Spleen (tissue), 11 donors: ENCODE measurements at regions not wholly inside any gene's neighbourhood (a gene's known extent, or its start where the extent isn't known, plus 50 kb on each side); places are given as distances from the start of the nearest gene placed in this dataset.

ENCODE experiments used
- DNase-seq: peaks from one replicate; pipeline ENCODE4 v3.0.0-alpha.2; 2020
- H3K27ac ChIP-seq, 8 donors: fragments of 200-600 bp; sonication (generic) in 7 of 8; 1 replicate in 4 of 8; 2 replicates in 4 of 8; pipeline versions ENCODE4 v1.5.0 to v1.8.0; 2016 to 2021; ENCODE audit warnings: inconsistent platforms in 4 of 8, mild to moderate bottlenecking in 4 of 8, moderate library complexity in 1 of 8
- H3K27me3 ChIP-seq, 7 donors: fragments of 200-600 bp; sonication (generic) in 6 of 7; replicated peaks in 1 of 7; 1 replicate in 4 of 7; 2 replicates in 3 of 7; pipeline versions ENCODE4 v1.5.0 to v1.8.0; 2016 to 2021; ENCODE audit warnings: inconsistent platforms in 3 of 7, mild to moderate bottlenecking in 1 of 7
- H3K36me3 ChIP-seq, 6 donors: fragments of 200-600 bp; sonication (generic) in 5 of 6; 1 replicate in 4 of 6; 2 replicates in 2 of 6; pipeline versions ENCODE4 v1.5.0 to v1.8.0; 2016 to 2021; ENCODE audit warnings: inconsistent platforms in 2 of 6
- H3K4me1 ChIP-seq, 6 donors: fragments of 200-600 bp; sonication (generic) in 5 of 6; 1 replicate in 3 of 6; 2 replicates in 3 of 6; pipeline versions ENCODE4 v1.5.0 to v1.8.0; 2016 to 2021; ENCODE audit warnings: inconsistent platforms in 3 of 6
- H3K4me3 ChIP-seq, 8 donors: fragments of 200-600 bp; sonication (generic) in 7 of 8; 1 replicate in 4 of 8; 2 replicates in 4 of 8; pipeline versions ENCODE4 v1.5.0 to v1.8.0; 2016 to 2021; ENCODE audit warnings: inconsistent platforms in 4 of 8, mild to moderate bottlenecking in 4 of 8, moderate library complexity in 2 of 8
- H3K9me3 ChIP-seq, 8 donors: fragments of 200-600 bp; sonication (generic) in 7 of 8; 1 replicate in 4 of 8; 2 replicates in 4 of 8; pipeline versions ENCODE4 v1.5.0 to v1.8.0; 2016 to 2021; ENCODE audit warnings: inconsistent platforms in 4 of 8
- CTCF ChIP-seq, 11 experiments: fragments of 200-600 bp in 7 of 11; fragments of 450-650 bp in 4 of 11; sonication (generic) in 4 of 11; IDR thresholded peaks in 8 of 11; conservative IDR thresholded peaks in 3 of 11; 1 replicate in 7 of 11; 2 replicates in 4 of 11; pipeline versions ENCODE4 v1.4.0 to v1.8.0; 2016 to 2021; ENCODE audit warnings: antibody characterized with exemption in 11 of 11, inconsistent platforms in 4 of 11, mild to moderate bottlenecking in 1 of 11
- POLR2A ChIP-seq, 3 donors: fragments of 450-650 bp; IDR thresholded peaks; one replicate each; pipeline ENCODE4 v1.5.1; 2017; ENCODE audit warnings: antibody characterized with exemption in 3 of 3, mild to moderate bottlenecking in 1 of 3
- POLR2AphosphoS5 ChIP-seq, 3 donors: sonication (generic); formaldehyde crosslinking; IDR thresholded peaks; one replicate each; pipeline ENCODE4 v1.5.1; 2017; ENCODE audit warnings: antibody characterized with exemption in 3 of 3
- WGBS, 5 donors: extraction: QIAGEN DNeasy Blood & Tissue Kit in 3 of 5; methylation state at CpG; one replicate each; pipeline versions ENCODE4 v1.1.5 to v1.1.7; 2013 to 2018; 5-methylcytosine and 5-hydroxymethylcytosine counted together
- intact Hi-C: fragments of 100-400 bp; cut with DNase I; formaldehyde crosslinking; loops from one replicate; pipeline ENCODE4 v1.15.0; 2023; ENCODE audit warnings: low total_unique reads
- donor health status: healthy with polysubstance abuse.
- donor health status: DM: no; HTN: no; CAD: no; lungs with moderate emphysema.
- donor health status: DM: no; HTN: no; CAD: no.
- donor health status: Bipolar disorder and iron deficiency.
- donor health status: healthy.
- donor health status: DM: no; HTN: no; CAD: no.
- donor health status: DM: yes; HTN: yes; CAD: no.

DNA sequence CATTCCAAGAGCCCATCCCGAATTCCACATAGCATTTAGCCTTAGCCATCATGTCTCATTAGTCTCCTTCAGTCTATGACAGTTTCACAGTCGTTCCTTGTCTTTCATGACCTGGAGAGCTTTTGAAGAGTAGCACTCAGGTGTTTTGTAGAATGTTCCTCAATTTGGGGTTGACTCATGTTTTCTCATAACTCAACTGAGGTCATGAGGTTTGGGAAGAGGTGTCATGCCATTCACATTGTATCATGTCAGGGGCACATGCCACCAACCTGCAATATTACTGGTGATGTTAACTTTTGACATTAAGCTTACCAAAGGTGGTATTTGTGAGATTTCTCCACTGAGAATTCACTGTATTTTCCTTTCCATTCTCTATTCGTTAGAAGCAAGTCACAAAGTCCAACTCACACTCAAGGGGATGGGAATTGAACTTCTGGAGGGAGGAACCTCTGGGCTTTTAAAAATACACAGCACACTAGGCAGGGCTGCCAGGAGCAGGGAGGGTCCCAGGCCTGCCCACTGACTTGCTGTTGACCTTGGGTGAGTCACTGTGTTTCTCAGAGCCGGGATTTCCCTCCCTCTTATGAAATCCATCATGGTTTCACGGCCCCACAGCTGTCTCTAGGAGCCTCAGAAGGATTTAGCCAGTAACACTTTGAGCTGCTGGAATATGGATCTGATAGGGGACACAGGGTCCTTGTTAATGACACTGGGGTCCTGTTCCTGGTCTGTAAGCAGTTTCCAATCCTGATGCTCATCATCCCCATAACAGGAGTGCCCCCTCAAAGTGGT lies 74.4 kb upstream of the TCF7L2 start:
- WGBS, 5 donors: 48 to 78% (median 62%) methylated on average over 5 of the region's 5 CpGs
- H3K4me3 ChIP-seq: no peak overlapping the region
- TF ChIP-seq CTCF (IDR thresholded peaks at IDR 0.05 in 8 of 11, conservative IDR thresholded peaks at IDR 0.05 in 3 of 11) (no peak), POLR2AphosphoS5 (IDR thresholded peaks at IDR 0.05) (no peak), POLR2A (IDR thresholded peaks at IDR 0.05) (no peak)
- no peak overlapping the region for H3K27ac ChIP-seq
- H3K27me3 ChIP-seq: no peaks in the 10 kb centered on the region
- peaks cover 0 to 23% (median 14%) of the 10 kb centered on the region in 8 donors for H3K9me3 ChIP-seq
- no peaks in the 10 kb centered on the region for H3K36me3 ChIP-seq
- DNase-seq: no peak
- intact Hi-C loops: no loop called here
- H3K4me1 ChIP-seq: peaks cover 0 to 8% (median 0%) of the 10 kb centered on the region in 6 donors

GRCh38 chr10:112880633-112881530 lies 69.2 kb upstream of the TCF7L2 start:
- intact Hi-C loops: no loop called here
- Histone ChIP-seq H3K9me3 (peaks cover 0 to 8% (median 0%) of the 10 kb centered on the region in 8 donors), H3K27me3 (no peaks in the 10 kb centered on the region), H3K4me3 (no peak overlapping the region), H3K4me1 (peaks cover 0 to 6% (median 0%) of the 10 kb centered on the region in 6 donors), H3K27ac (no peak overlapping the region), H3K36me3 (no peaks in the 10 kb centered on the region)
- 80 to 91% (median 85%) methylated on average over 5 of the region's 5 CpGs for WGBS, 5 donors
- no peak for DNase-seq
- no peak for TF ChIP-seq POLR2A (IDR thresholded peaks at IDR 0.05)
- TF ChIP-seq POLR2AphosphoS5 (IDR thresholded peaks at IDR 0.05): no peak
- TF ChIP-seq CTCF (IDR thresholded peaks at IDR 0.05 in 8 of 11, conservative IDR thresholded peaks at IDR 0.05 in 3 of 11): no peak

DNA sequence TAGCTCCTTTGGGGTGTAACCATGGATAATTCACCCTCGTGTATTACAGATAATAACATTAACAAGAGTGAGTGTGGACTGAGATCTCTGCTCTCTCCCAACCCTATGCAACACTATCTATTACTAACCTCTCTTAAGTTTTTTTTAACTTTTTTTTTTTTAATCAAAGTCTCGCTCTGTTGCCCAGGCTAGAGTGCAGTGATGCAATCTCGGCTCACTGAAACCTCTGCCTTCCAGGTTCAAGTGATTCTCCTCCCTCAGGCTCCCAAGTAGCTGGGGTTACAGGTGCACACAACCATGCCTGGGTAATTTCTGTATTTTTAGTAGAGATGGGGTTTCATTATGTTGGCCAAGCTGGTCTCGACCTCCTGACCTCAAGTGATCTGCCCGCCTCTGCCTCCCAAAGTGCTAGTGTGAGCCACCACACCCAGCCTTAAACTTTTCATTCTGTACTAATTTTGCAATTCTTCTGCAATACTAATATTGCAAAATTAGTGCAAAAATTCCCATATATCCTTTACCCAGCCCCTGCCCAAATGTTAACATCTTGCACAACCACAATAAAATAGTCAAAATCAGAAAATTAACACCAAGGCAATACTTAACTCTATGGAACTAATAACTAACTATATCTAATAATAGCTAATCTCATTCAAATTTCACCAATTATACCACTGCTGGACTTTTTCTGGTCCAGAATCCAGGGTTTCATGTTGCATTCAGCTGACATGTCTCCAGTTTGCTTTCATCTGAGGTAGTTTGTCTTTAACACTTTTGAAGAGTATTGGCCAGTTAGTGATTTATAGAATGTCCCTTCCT lies 66.5 kb upstream of the TCF7L2 start:
- TF ChIP-seq CTCF (IDR thresholded peaks at IDR 0.05 in 8 of 11, conservative IDR thresholded peaks at IDR 0.05 in 3 of 11) (no peak), POLR2AphosphoS5 (IDR thresholded peaks at IDR 0.05) (no peak), POLR2A (IDR thresholded peaks at IDR 0.05) (no peak)
- peaks cover 0 to 8% (median 0%) of the 10 kb centered on the region in 8 donors for H3K9me3 ChIP-seq
- intact Hi-C loops: no loop called here

More for the DNA sequence above, 66.5 kb upstream of the TCF7L2 start:
- Histone ChIP-seq H3K36me3 (no peaks in the 10 kb centered on the region), H3K4me1 (no peaks in the 10 kb centered on the region), H3K27ac (no peak overlapping the region), H3K4me3 (no peak overlapping the region), H3K27me3 (no peaks in the 10 kb centered on the region)
- 76 to 88% (median 83%) methylated on average over 5 of the region's 5 CpGs for WGBS, 5 donors
- DNase-seq: no peak
